DND-41 (cell line): ENCODE measurements at regions not wholly inside any gene's neighbourhood (a gene's known extent, or its start where the extent isn't known, plus 50 kb on each side); places are given as distances from the start of the nearest gene placed in this dataset.

Source experiments
- ATAC-seq: fragments of 200-7000 bp; cut with Tn5 transposase; 3 replicates; pipeline ENCODE4 v1.9.1; 2021; ENCODE audit warnings: low read depth; ENCODE audit not compliant: insufficient read depth
- DNase-seq: peaks from one replicate; pipeline ENCODE4 v3.0.0-alpha.2; 2020
- H2AFZ ChIP-seq: 2 replicates; pipeline ENCODE4 v1.6.0; 2012; ENCODE audit warnings: low read depth, low read length
- H3K27ac ChIP-seq: 2 replicates; pipeline ENCODE4 v1.5.1; 2012; ENCODE audit warnings: low read length, inconsistent platforms
- H3K27me3 ChIP-seq: fragments of 200-600 bp; sonication (generic); 2 replicates; pipeline ENCODE4 v1.6.0; 2012; ENCODE audit warnings: low read length, mild to moderate bottlenecking, inconsistent platforms; ENCODE audit not compliant: insufficient read depth, poor library complexity
- H3K36me3 ChIP-seq: 2 replicates; pipeline ENCODE4 v1.5.1; 2012; ENCODE audit warnings: low read length, inconsistent platforms; ENCODE audit not compliant: insufficient read depth
- H3K4me1 ChIP-seq: 2 replicates; pipeline ENCODE4 v1.5.1; 2012; ENCODE audit warnings: mild to moderate bottlenecking, low read length; ENCODE audit not compliant: insufficient read depth
- H3K4me2 ChIP-seq: 2 replicates; pipeline ENCODE4 v1.6.0; 2012; ENCODE audit warnings: mild to moderate bottlenecking, moderate library complexity, low read length, inconsistent platforms; ENCODE audit not compliant: insufficient read depth
- H3K4me3 ChIP-seq, 2 experiments: fragments of 200-600 bp in 1 of 2; shearing (Covaris generic) in 1 of 2; 2 replicates each; pipeline ENCODE4 v1.5.1; 2012 to 2016; ENCODE audit warnings: inconsistent platforms in 2 of 2, low read length in 2 of 2, mild to moderate bottlenecking in 2 of 2, low read depth in 1 of 2, moderate library complexity in 1 of 2
- H3K79me2 ChIP-seq: 2 replicates; pipeline ENCODE4 v1.6.0; 2012; ENCODE audit warnings: low read length, inconsistent platforms; ENCODE audit not compliant: insufficient read depth
- H3K9ac ChIP-seq: 2 replicates; pipeline ENCODE4 v1.6.0; 2012; ENCODE audit warnings: low read depth, mild to moderate bottlenecking, inconsistent platforms, low read length, moderate library complexity
- H3K9me3 ChIP-seq: 2 replicates; pipeline ENCODE4 v1.5.1; 2012; ENCODE audit warnings: low read length, moderate library complexity, mild to moderate bottlenecking, inconsistent platforms; ENCODE audit not compliant: insufficient read depth, severe bottlenecking
- H4K20me1 ChIP-seq: 2 replicates; pipeline ENCODE4 v1.6.0; 2012; ENCODE audit warnings: low read length; ENCODE audit not compliant: insufficient read depth
- CTCF ChIP-seq: IDR thresholded peaks from 2 replicates; pipeline ENCODE4 v1.5.1; 2012; ENCODE audit warnings: borderline replicate concordance, low read length, moderate library complexity, mild to moderate bottlenecking; ENCODE audit not compliant: poor library complexity, severe bottlenecking; ENCODE audit errors: extremely low read depth
- EZH2 ChIP-seq: IDR thresholded peaks from 3 replicates; pipeline ENCODE4 v1.6.1; 2012; ENCODE audit warnings: borderline replicate concordance, low read depth, mild to moderate bottlenecking, moderate library complexity, low read length, inconsistent platforms; ENCODE audit not compliant: severe bottlenecking

GRCh38 chr6:137602313-137603197 is 108.4 kb upstream of the OLIG3 start:
- H3K27me3 ChIP-seq: no peaks in the 10 kb centered on the region
- TF ChIP-seq CTCF (no peak), EZH2 (no peak)
- H3K36me3 ChIP-seq: no peaks in the 10 kb centered on the region
- H3K27ac ChIP-seq: no peak overlapping the region
- H3K4me1 ChIP-seq: no peaks in the 10 kb centered on the region
- H3K79me2 ChIP-seq: no peaks in the 10 kb centered on the region
- no peaks in the 10 kb centered on the region for H4K20me1 ChIP-seq
- DNase-seq: no peak
- H3K4me2 ChIP-seq: no peak overlapping the region
- no peak overlapping the region for H2AFZ ChIP-seq
- H3K4me3 ChIP-seq: no peak overlapping the region
- no peak overlapping the region for H3K9ac ChIP-seq
- no peaks in the 10 kb centered on the region for H3K9me3 ChIP-seq
- ATAC-seq: no peak

- TF ChIP-seq EZH2 (no peak), CTCF (no peak)
- no peak overlapping the region for H3K4me2 ChIP-seq
Observed at GRCh38 chr6:137610702-137611101, 116.5 kb upstream of the OLIG3 start.

GRCh38 chr6:137623293-137623692 is 129.1 kb upstream of the OLIG3 start:
- H3K79me2 ChIP-seq: no peaks in the 10 kb centered on the region
- TF ChIP-seq EZH2: no peak
- TF ChIP-seq CTCF: no peak
- no peak for ATAC-seq

More at GRCh38 chr6:137610702-137611101, 116.5 kb upstream of the OLIG3 start:
- Histone ChIP-seq H3K4me3 (no peak overlapping the region), H3K27ac (no peak overlapping the region), H4K20me1 (no peaks in the 10 kb centered on the region), H3K79me2 (no peaks in the 10 kb centered on the region), H3K36me3 (no peaks in the 10 kb centered on the region), H2AFZ (no peak overlapping the region), H3K9ac (no peak overlapping the region), H3K9me3 (peaks cover 3% of the 10 kb centered on the region), H3K4me1 (no peaks in the 10 kb centered on the region), H3K27me3 (no peaks in the 10 kb centered on the region)
- ATAC-seq: no peak
- no peak for DNase-seq

More at GRCh38 chr6:137623293-137623692, 129.1 kb upstream of the OLIG3 start:
- no peaks in the 10 kb centered on the region for H3K4me1 ChIP-seq
- no peaks in the 10 kb centered on the region for H3K27me3 ChIP-seq
- H4K20me1 ChIP-seq: no peaks in the 10 kb centered on the region
- no peak overlapping the region for H3K4me2 ChIP-seq
- H3K4me3 ChIP-seq: no peak overlapping the region
- H3K27ac ChIP-seq: no peak overlapping the region
- H3K9me3 ChIP-seq: no peaks in the 10 kb centered on the region
- no peak overlapping the region for H2AFZ ChIP-seq
- no peak for DNase-seq
- H3K36me3 ChIP-seq: no peaks in the 10 kb centered on the region
- H3K9ac ChIP-seq: no peak overlapping the region
